IPS DF 19.7 (cell line): ENCODE measurements at regions not wholly inside any gene's neighbourhood (a gene's known extent, or its start where the extent isn't known, plus 50 kb on each side); places are given as distances from the start of the nearest gene placed in this dataset.
"Not testable (repeated sequence)": the region's sequence is repeated elsewhere in the genome, so short reads cannot be mapped to it uniquely, and the experiment has no call there.

ENCODE experiments used
- DNase-seq: peaks from one replicate; pipeline ENCODE4 v3.0.0-alpha.2; 2013; ENCODE audit warnings: low read depth, low spot score

DNA sequence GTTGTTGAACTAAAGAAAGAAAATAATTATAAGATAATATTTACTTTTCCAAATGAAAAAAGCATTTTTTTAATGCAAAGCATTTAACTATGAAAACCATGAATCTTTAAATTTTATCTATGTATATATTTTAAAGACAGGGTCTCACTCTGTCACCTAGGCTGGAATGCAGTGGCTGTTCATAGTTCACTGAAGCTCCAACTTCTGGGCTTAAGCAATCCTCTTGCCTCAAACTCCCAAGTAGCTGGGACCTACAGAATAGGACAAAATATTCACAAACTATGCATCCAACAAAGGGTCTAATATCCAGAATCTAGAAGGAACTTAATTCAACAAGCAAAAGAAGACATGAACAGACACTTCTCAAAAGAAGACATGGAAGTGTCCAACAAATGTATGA lies 55.9 kb upstream of the ALB start:
- no peak for DNase-seq

DNA sequence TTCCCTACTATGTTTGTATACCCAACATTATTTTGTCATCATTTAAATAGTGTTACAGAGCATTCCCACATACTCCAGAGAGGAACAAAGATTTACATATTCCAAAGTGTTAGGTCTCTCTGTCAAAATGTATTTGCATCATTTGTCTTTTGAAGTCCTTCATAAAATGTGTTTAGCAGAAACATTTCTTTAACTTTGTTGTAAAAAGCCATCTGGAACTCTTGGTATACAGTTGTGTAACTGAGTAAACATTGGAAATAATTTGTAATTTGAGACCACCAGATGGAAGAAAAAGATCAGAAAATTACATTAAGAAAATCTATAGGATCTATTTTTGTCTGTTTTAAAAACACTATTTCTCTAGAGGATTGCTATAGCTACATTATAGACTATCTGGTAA lies 56.6 kb upstream of the ALB start:
- DNase-seq: no peak

DNA sequence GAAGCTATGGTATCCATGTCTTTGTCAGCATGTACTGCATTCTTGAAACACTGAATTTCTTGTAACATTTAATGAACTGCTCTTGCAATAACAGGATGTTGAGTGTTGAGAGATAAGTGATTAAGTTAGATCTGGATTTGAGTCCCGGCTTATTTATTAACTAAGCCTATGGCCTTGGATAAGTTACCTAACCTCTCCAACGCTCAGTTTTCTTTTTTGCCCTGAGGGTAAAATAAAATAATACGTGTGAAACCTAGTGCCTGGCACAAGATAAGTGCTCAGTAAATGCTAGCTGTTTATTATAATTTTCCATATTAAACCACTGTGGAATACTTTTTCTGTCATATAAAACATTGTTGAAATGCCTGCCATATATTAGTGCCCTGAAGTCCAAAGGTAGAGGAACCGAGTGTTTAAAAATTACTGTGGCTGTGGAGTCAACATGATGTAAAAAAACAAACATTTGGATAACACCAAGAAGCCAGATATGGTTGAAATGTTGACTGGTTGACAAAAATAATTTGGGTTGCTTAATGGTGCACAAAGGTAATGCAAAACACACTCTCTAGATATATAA lies 58.6 kb upstream of the ALB start:
- DNase-seq: no peak

DNA sequence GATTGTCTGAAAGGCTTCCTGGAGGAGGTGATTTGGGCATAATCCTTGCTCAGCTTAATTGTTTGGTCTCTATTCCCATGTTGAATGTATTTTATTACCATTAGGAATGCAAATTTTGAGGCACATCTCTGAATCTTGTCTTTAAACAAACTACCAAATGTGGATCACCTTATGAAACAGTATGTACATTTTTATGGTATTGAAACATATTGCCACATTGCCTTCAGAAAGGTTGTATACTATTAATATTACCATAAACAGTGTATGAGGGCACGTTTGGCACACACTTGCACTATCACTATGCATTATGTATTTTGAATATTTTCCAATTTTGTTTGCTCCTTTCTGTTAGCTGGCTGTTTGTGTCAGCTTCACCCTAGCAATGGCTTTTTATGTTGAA lies 60.0 kb upstream of the ALB start:
- no peak for DNase-seq

DNA sequence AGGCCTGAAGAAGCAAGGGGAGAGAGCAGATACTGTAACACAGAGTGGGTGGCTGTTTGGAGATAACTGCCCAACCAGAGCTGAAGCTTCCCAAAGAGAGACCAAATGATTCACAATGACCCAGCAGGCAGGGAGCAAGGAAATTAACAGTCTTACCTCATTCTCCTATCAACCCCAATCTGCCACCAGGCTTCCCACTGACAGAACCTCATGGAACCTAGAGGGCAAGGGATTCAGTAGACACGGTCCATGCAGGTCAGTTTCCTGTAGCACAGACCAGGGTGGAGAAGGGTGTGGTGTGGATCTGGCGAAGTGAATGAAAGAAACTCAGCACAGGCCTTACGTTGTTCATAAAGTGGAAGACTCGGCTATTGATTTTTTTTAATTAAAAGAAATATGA lies 60.7 kb upstream of the ALB start:
- no peak for DNase-seq

DNA sequence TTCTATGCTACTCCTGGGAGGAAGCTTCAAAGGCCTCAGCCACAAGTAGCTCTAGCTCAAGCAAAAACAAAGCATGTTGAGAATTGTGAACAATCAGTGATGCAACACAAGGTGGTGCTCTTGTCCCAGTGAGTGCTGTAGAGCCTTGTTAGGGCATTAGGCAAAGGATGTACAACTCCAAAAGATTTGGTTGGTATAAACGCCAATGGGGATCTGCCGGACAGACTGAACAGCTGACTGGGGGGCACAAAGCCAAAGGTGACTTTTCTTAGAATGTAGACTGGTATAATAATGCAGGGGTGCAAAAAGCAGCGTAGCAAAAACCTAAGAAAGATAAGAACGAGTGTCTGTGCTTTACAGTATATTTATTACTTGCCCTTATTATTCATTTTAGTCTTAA lies 62.6 kb upstream of the ALB start:
- peak; percentile 42 for DNase-seq

DNA sequence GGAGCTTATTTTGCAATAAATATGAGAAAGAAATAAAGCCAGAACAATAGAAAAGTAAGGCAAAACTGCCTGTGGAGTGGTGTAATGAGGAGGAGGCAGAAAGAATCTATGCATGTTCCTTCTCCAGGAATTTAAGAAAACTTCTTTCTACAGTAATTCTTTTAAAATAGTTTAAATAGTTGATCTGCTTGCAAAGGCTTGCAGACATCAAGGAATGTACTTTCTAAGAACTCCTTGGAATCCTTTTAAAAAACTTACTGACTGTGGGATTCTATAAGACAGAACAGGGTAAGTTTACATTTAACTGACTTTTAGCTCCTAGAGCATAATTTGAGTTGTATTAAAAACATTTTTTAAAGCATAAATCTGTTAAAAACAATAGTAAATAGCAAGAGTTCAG lies 63.2 kb upstream of the ALB start:
- no peak for DNase-seq

DNA sequence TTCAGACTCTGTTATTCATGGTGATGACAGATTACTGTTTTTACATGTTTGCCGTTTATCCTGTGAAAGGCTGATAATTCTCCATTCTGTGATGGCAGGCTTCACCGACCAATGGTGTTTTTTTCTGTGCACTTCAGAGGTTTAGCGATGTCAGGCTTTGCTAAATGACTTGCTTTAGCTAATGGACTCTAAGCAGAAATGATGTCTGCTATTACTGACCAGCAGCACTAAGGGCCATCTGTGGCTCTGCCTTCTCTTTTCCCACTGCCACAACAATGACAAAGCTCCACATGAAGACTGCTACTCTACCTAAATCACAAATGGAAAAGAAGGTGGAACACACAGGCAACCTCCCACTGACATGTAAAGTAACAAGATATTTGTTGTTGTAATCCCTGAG lies 68.4 kb upstream of the ALB start:
- no peak for DNase-seq

DNA sequence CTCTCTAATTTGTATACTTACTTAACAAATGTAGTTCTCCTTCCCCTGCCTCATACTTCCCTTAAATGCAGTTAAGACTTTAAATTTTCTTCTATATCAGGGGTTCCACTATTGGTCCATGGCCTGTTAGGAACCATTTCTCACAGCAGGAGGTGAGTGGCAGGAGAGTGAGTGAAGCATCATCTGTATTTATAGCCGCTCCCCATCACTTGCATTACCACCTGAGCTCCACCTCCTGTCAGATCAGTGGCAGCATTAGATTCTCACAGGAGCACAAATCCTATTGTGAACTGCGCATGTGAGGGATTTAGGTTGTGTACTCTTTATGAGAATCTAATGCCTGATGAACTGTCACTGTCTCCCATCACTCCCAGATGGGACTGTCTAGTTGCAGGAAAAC lies 72.1 kb upstream of the ALB start:
- not testable (repeated sequence) for DNase-seq

DNA sequence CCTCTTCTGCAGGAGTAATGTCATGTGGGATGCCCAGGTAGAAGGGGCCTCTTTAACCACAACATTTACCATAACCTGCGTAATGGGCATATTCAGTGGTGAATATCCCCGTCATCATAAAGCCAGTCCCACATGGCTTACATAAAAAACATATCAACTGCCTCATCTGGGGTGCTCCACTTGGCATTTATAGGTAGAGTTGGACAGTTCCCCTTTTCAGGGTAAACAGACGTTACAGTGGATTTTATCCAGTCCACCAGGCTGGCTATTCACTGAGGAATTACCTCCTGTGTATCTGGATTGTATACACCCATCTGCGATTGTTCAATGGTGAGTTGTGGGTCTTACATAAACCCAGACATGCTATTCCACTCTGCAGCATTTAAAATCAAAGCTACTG lies 70.7 kb upstream of the ANKRD17 start:
- no peak for DNase-seq

DNA sequence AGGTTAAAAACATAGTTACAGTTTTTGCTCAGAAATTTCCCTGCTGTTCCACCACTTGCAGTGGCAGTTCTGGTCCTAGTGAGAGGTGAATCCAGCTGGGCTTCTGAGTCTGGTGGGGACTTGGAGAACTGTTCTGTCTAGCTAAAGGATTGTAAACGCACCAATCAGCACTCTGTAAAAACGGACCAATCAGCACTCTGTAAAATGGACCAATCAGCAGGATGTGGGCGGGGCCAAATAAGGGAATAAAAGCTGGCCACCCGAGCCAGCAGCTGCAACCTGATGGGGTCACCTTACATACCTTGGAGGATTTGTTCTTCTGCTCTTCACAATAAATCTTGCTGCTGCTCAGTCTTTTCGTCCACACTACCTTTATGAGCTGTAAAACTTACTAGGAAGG lies 67.2 kb upstream of the ANKRD17 start:
- not testable (repeated sequence) for DNase-seq

DNA sequence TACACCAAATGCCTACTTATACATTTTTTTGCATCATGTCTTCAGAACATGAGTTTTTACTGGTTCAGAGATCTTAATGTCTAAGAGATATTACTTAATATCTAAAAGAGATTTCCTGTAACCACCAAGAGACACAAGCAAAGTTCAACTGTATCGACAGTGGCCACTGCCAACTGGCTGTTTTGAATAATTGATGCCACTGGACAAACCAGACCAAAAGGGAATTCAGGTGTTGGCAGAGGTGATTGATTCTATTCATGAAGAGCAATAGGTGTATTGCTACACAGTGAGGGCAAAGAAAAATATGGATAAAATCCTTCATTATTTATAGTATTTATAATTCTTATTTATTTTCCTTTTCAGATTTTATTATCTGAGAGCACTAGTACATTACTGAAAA lies 58.5 kb upstream of the ANKRD17 start:
- no peak for DNase-seq

DNA sequence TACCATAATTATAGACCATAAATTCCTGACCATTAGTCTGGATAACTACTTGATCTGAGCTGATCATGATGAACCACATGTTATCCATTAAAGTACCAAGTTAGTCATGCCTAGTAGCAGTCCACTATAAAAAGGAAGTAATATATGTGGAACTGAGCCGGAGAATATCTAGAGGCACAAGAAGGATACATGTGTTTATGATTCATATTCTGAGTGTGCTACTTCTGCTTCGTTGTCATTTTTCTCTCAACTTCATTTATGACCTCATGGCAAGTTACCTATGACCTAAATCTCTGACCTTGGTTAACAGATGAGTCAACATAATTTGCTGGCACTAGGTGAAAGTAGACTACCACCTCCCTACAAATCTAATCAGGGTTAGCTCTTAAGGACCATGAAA lies 56.5 kb upstream of the ANKRD17 start:
- DNase-seq: no peak

DNA sequence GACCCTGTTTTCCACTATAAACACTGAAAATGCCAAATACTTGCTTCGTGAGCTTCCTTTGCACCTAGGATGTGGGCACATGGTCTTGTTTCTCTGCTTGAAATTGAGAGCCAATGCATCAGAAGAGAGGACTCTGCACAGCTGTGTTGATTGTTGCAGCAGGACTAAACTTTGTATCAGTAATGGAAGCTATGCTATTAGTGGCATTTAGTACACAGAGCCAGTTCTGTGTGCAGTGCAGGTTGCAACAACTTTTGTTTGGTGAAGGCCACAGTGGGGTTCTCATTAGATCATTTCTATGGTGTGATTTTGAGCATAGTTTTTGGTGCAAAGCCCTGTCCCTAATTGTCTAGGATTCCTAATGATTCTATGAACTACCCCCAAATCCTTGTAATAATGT lies 54.4 kb upstream of the ANKRD17 start:
- DNase-seq: no peak

DNA sequence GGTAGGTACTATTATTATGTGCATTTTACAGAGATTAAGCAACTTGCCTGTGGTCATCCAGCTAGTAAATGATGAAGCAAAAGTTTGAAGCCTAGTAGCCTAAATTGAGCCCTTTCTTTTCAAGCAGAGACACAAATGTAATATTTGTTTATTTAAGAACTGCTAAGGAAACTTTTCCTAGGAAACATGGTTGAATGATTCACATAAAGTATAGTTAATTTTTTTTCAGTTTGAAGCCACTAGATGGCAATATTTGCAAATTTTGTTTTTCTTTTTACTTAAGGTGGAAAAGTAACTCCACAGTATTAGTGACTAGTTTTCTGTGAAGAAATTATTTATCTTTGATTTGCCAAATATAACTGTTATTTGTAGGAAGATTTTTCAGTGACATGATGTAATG lies 52.8 kb upstream of the ANKRD17 start:
- no peak for DNase-seq

DNA sequence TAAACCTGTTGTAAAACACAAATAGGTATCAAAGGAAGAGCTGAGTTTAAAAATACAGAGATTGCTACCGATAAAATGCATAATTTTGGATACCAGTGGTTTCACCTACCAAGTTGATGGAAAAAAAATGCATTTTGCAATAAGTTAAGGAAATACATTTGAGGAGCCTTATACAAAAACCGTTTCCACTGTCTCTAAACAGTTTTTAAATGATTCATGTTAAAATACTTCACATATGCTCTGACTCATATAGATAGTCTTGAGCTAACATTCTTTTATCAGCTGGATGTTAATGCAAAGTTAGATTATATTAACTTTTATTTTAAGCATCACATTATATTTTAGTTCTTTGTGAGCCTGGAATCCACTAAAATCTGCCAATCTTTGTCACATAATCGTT lies 50.6 kb upstream of the ANKRD17 start:
- no peak for DNase-seq
